Kidney epithelial cell (primary cell): ENCODE measurements at regions not wholly inside any gene's neighbourhood (a gene's known extent, or its start where the extent isn't known, plus 50 kb on each side); places are given as distances from the start of the nearest gene placed in this dataset.

Experiments
- DNase-seq: peaks from one replicate; pipeline ENCODE4 v3.0.0-alpha.2; 2010; ENCODE audit warnings: low read depth
- H3K27me3 ChIP-seq: 2 replicates; pipeline ENCODE4 v1.6.0; 2011; ENCODE audit warnings: low read length; ENCODE audit not compliant: control insufficient read depth, insufficient read depth
- H3K36me3 ChIP-seq: 2 replicates; pipeline ENCODE4 v1.5.1; 2011; ENCODE audit warnings: low read length; ENCODE audit not compliant: control insufficient read depth, insufficient read depth
- H3K4me3 ChIP-seq: 2 replicates; pipeline ENCODE4 v1.5.1; 2011; ENCODE audit warnings: low read depth, mild to moderate bottlenecking, control low read depth, low read length
- CTCF ChIP-seq: IDR thresholded peaks from 2 replicates; pipeline ENCODE4 v1.5.1; 2011; ENCODE audit warnings: mild to moderate bottlenecking, moderate library complexity, low read length, control low read depth, inconsistent platforms; ENCODE audit not compliant: insufficient read depth, poor library complexity, severe bottlenecking

DNA sequence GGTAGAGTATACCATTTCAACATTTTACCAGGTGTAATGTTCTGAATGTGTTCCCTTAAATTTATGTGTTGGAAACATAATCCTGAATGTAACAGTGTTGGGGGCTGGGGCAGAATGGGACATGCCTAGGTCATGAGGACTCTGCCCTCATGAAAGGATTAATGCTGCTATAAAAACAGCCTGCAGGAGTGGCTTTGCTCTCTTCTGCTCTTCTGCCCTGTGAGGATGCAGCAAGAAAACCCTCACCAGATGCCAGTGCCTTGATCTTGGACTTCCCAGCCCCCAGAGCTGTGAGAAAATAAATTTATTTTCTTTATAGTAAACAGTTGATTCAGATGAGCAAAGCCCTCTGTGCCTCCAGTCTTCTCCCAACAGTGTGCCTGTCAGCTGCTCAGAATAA lies 326.0 kb upstream of the ONECUT1 start:
- Histone ChIP-seq H3K27me3 (no peaks in the 10 kb centered on the region), H3K4me3 (no peak overlapping the region), H3K36me3 (no peaks in the 10 kb centered on the region)
- DNase-seq: no peak
- no peak for TF ChIP-seq CTCF

DNA sequence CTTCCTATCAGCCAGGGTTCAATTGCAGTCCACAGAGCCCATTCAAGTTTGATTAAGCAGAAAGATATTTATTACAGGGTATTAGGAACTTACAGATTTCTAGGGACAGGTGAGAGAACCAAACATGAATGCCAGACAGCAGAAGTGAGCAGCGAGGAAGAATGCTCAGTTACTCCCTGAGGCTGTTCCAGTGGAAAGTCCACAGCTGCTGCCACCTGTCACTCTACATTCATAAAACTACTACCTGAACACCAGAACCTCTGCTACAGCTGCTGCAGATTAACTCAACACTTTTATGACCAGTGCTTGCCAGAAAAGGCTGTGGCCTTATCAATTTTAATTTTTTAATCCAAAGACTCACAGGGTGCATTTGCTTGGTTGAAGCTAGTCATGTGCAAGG lies 325.4 kb upstream of the ONECUT1 start:
- H3K27me3 ChIP-seq: no peaks in the 10 kb centered on the region
- no peaks in the 10 kb centered on the region for H3K36me3 ChIP-seq
- DNase-seq: no peak
- H3K4me3 ChIP-seq: no peak overlapping the region
- no peak for TF ChIP-seq CTCF

DNA sequence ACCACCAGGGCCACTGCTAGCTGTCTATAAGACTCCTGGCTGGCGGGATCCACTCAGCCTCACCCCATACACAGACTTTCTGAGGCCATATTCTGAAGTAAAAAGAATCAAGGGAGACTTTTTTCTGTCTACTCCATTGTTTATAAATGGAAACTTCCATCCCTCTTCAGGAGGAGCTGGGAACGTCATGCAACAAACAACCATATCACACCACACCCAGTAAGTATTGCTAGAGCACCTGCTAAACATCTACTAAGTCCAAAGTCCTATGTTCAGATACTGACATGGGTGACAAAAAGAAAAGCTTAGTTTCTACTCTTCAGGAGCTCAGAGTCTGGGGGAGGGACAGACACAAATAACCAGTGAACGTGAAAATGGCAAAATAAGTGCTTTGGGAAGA lies 324.8 kb upstream of the ONECUT1 start:
- TF ChIP-seq CTCF: no peak
- no peak overlapping the region for H3K4me3 ChIP-seq
- H3K36me3 ChIP-seq: no peaks in the 10 kb centered on the region
- no peaks in the 10 kb centered on the region for H3K27me3 ChIP-seq
- DNase-seq: no peak

- Histone ChIP-seq H3K36me3 (no peaks in the 10 kb centered on the region), H3K27me3 (no peaks in the 10 kb centered on the region), H3K4me3 (no peak overlapping the region)
- DNase-seq: no peak
- no peak for TF ChIP-seq CTCF
Measured at GRCh38 chr15:53110999-53111398, 320.9 kb upstream of the ONECUT1 start.

DNA sequence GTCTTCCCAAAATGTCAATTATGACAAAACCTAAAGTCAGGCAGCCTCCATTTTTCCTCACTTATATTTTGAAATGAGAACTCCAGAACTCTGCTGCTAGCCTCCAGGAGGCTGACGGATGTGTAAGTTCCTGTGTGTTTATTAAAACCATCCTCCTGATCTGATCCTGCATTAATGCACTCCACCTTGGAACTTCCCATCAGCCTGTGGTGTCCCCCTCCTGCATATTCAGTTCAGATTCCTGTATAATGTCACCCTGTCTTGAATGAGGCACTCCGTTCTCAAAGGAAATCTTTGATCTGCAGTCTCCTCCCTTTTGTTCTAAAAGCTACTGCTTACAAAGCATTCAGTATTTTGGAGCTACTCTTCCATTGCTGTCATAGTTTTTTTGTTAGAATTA lies 318.2 kb upstream of the ONECUT1 start:
- no peaks in the 10 kb centered on the region for H3K27me3 ChIP-seq
- no peaks in the 10 kb centered on the region for H3K36me3 ChIP-seq
- DNase-seq: no peak
- no peak overlapping the region for H3K4me3 ChIP-seq
- no peak for TF ChIP-seq CTCF

GRCh38 chr15:53107855-53108254 lies 317.7 kb upstream of the ONECUT1 start:
- no peak overlapping the region for H3K4me3 ChIP-seq
- DNase-seq: no peak
- H3K36me3 ChIP-seq: no peaks in the 10 kb centered on the region
- TF ChIP-seq CTCF: no peak
- no peaks in the 10 kb centered on the region for H3K27me3 ChIP-seq
